IMR-90 (cell line): ENCODE measurements at regions not wholly inside any gene's neighbourhood (a gene's known extent, or its start where the extent isn't known, plus 50 kb on each side); places are given as distances from the start of the nearest gene placed in this dataset.

Experiments used
- ATAC-seq: fragments of 200-7000 bp; cut with Tn5 transposase; 2 replicates; pipeline ENCODE4 v1.9.1; 2020; ENCODE audit warnings: low read depth, mild to moderate bottlenecking, moderate library complexity
- BruUV-seq: library from RNA; stranded (reverse); fragments of 400-500 nt; replicated peaks from 2 replicates; lab custom pipeline; 2021; lab: Mats Ljungman, UMichigan
- CTCF ChIA-PET: fragments of 300-600 bp; formaldehyde crosslinking; extraction: SDS; loops from one replicate; lab custom pipeline; 2021; ENCODE audit warnings: antibody characterized with exemption; lab: Yijun Ruan, JAX
- POLR2A ChIA-PET: fragments of 300-600 bp; sonication (Branson Sonifier 250); formaldehyde crosslinking; loops from one replicate; lab custom pipeline; 2022; ENCODE audit warnings: antibody characterized with exemption; ENCODE audit not compliant: unreplicated experiment; lab: Charles Lee
- DNase-seq: peaks from one replicate; pipeline ENCODE4 v3.0.0; 2013
- H2AFZ ChIP-seq: replicated peaks from 2 replicates; pipeline ENCODE3; 2013; ENCODE audit warnings: low read length, mild to moderate bottlenecking; ENCODE audit not compliant: poor library complexity
- H2AK5ac ChIP-seq: 2 replicates; pipeline ENCODE4 v1.6.1; 2013; ENCODE audit warnings: low read depth, low read length, inconsistent platforms
- H2AK9ac ChIP-seq: replicated peaks from 2 replicates; pipeline ENCODE3; 2013; ENCODE audit warnings: mild to moderate bottlenecking, low read depth, low read length, moderate library complexity; ENCODE audit not compliant: poor library complexity
- H2BK120ac ChIP-seq: 2 replicates; pipeline ENCODE4 v1.6.1; 2013; ENCODE audit warnings: low read depth, low read length, inconsistent platforms
- H2BK15ac ChIP-seq: 3 replicates; pipeline ENCODE4 v1.6.1; 2013; ENCODE audit warnings: low read depth, low read length, inconsistent platforms
- H2BK20ac ChIP-seq: 2 replicates; pipeline ENCODE4 v1.6.1; 2013; ENCODE audit warnings: low read depth, mild to moderate bottlenecking, inconsistent platforms, low read length, moderate library complexity
- H2BK5ac ChIP-seq: 2 replicates; pipeline ENCODE4 v1.6.1; 2013; ENCODE audit warnings: mild to moderate bottlenecking, low read depth, low read length, inconsistent platforms; ENCODE audit not compliant: poor library complexity, severe bottlenecking
- H3K14ac ChIP-seq: replicated peaks from 2 replicates; pipeline ENCODE4 v1.6.1; 2013; ENCODE audit warnings: low read depth, low read length, inconsistent platforms
- H3K18ac ChIP-seq: 2 replicates; pipeline ENCODE4 v1.6.1; 2013; ENCODE audit warnings: low read depth, low read length, control low read depth
- H3K23ac ChIP-seq: 2 replicates; pipeline ENCODE4 v1.6.1; 2013; ENCODE audit warnings: low read depth, low read length, inconsistent platforms
- H3K27ac ChIP-seq: 2 replicates; pipeline ENCODE4 v1.5.1; 2013; ENCODE audit warnings: mild to moderate bottlenecking, control low read depth, low read length; ENCODE audit not compliant: insufficient read depth
- H3K27me3 ChIP-seq: 2 replicates; pipeline ENCODE4 v1.6.1; 2013; ENCODE audit warnings: low read length; ENCODE audit not compliant: control insufficient read depth, insufficient read depth
- H3K36me3 ChIP-seq: 2 replicates; pipeline ENCODE4 v1.6.1; 2013; ENCODE audit warnings: low read length, mixed read lengths; ENCODE audit not compliant: control insufficient read depth, insufficient read depth
- H3K4ac ChIP-seq: 2 replicates; pipeline ENCODE4 v1.6.1; 2013; ENCODE audit warnings: low read depth, low read length, inconsistent platforms
- H3K4me1 ChIP-seq: 2 replicates; pipeline ENCODE4 v1.6.1; 2013; ENCODE audit warnings: low read length, mixed read lengths; ENCODE audit not compliant: control insufficient read depth, insufficient read depth
- H3K4me2 ChIP-seq: 2 replicates; pipeline ENCODE4 v1.6.1; 2013; ENCODE audit warnings: low read depth, mild to moderate bottlenecking, control low read depth, low read length, moderate library complexity
- H3K4me3 ChIP-seq: 2 replicates; pipeline ENCODE4 v1.5.1; 2013; ENCODE audit warnings: low read depth, mild to moderate bottlenecking, control low read depth, low read length, moderate library complexity; ENCODE audit not compliant: insufficient read depth
- H3K56ac ChIP-seq: 2 replicates; pipeline ENCODE4 v1.6.1; 2013; ENCODE audit warnings: low read length, inconsistent platforms; ENCODE audit not compliant: insufficient read depth; ENCODE audit errors: extremely low read depth
- H3K79me1 ChIP-seq, 2 experiments: 2 replicates each; pipeline ENCODE4 v1.6.1; 2013; ENCODE audit warnings: low read length in 2 of 2, inconsistent platforms in 1 of 2, low read depth in 1 of 2
- H3K9ac ChIP-seq: 2 replicates; pipeline ENCODE4 v1.6.1; 2013; ENCODE audit warnings: low read depth, low read length, control low read depth
- H3K9me1 ChIP-seq: 2 replicates; pipeline ENCODE4 v1.6.1; 2013; ENCODE audit warnings: low read length, inconsistent platforms; ENCODE audit not compliant: insufficient read depth
- H3K9me3 ChIP-seq: 2 replicates; pipeline ENCODE4 v1.6.1; 2013; ENCODE audit warnings: low read length; ENCODE audit not compliant: control insufficient read depth, insufficient read depth
- H4K20me1 ChIP-seq: 2 replicates; pipeline ENCODE4 v1.6.1; 2013; ENCODE audit warnings: low read length, inconsistent platforms; ENCODE audit not compliant: insufficient read depth
- H4K5ac ChIP-seq: 2 replicates; pipeline ENCODE4 v1.6.1; 2013; ENCODE audit warnings: mild to moderate bottlenecking, low read depth, low read length, control low read depth
- H4K8ac ChIP-seq, 2 experiments: 2 replicates each; pipeline ENCODE4 v1.6.1; 2013; ENCODE audit warnings: low read depth in 2 of 2, low read length in 2 of 2, control low read depth in 1 of 2, inconsistent platforms in 1 of 2
- H4K91ac ChIP-seq: 2 replicates; pipeline ENCODE4 v1.6.1; 2013; ENCODE audit warnings: low read depth, low read length, inconsistent platforms; ENCODE audit not compliant: insufficient read depth
- CHD1 ChIP-seq: IDR thresholded peaks from 2 replicates; pipeline ENCODE4 v1.6.1; 2012; ENCODE audit warnings: low read depth, low read length, improper control_type of control experiment
- FOS ChIP-seq: fragments of 150-350 bp; IDR thresholded peaks from 2 replicates; pipeline ENCODE4 v1.6.1; 2016; ENCODE audit warnings: low read depth, low read length
- MAFK ChIP-seq: IDR thresholded peaks from 2 replicates; pipeline ENCODE4 v1.6.1; 2012; ENCODE audit warnings: low read depth, low read length, improper control_type of control experiment
- MAZ ChIP-seq: IDR thresholded peaks from 2 replicates; pipeline ENCODE4 v1.6.1; 2012; ENCODE audit warnings: low read depth, mild to moderate bottlenecking, low read length, improper control_type of control experiment, moderate library complexity, borderline replicate concordance
- RCOR1 ChIP-seq: IDR thresholded peaks from 2 replicates; pipeline ENCODE4 v1.6.1; 2012; ENCODE audit warnings: mild to moderate bottlenecking, low read length, improper control_type of control experiment; ENCODE audit not compliant: insufficient replicate concordance
- RFX5 ChIP-seq: IDR thresholded peaks from 2 replicates; pipeline ENCODE4 v1.8.0; 2012; ENCODE audit warnings: low read depth, mild to moderate bottlenecking, low read length, moderate library complexity
- SMC3 ChIP-seq: fragments of 150-350 bp; IDR thresholded peaks from 2 replicates; pipeline ENCODE4 v1.6.1; 2016; ENCODE audit warnings: low read depth, mild to moderate bottlenecking, antibody characterized with exemption, low read length, moderate library complexity
- WGBS, 2 experiments: methylation state at CpG; one replicate each; pipeline versions ENCODE4 v1.1.5 to v1.1.7; 2013; ENCODE audit warnings: missing lambda C conversion rate in 2 of 2; ENCODE audit not compliant: insufficient read length in 1 of 2; ENCODE audit errors: extremely low coverage in 2 of 2; 5-methylcytosine and 5-hydroxymethylcytosine counted together
- dilution Hi-C: fragments of 300-500 bp; cut with HindIII; formaldehyde crosslinking; loops from one replicate; pipeline ENCODE4 v1.14.3; 2018; ENCODE audit warnings: low sequenced_read_pairs; ENCODE audit not compliant: unreplicated experiment
- in situ Hi-C: fragments of 300-500 bp; cut with MboI; formaldehyde crosslinking; loops from 3 replicates; pipeline ENCODE4 v1.14.3; 2019; ENCODE audit warnings: low sequenced_read_pairs, inconsistent platforms, mixed read lengths
- intact Hi-C: fragments of 100-400 bp; cut with micrococcal nuclease; formaldehyde crosslinking; loops from 2 replicates; pipeline ENCODE4 v1.10.0; 2022

DNA sequence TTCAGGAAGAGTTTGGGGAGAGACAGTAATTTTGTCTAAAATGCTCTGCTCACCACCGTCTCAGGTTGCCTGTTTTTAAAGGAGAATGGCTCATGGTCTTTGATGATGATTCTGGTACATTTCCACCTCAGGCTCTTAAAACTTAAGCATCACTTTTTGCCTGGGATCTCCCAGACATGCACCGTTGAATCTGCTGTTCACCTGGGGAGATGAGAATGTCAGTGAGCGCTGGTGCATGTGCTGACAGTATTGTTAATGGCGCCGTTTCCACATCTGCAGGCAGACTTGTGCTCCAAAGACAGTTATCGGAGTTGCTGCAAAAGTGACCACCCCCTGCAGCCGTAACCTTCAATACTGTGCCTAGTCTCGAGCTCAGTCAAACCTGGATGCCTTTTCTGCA lies 219.0 kb upstream of the TPM1 start:
- Histone ChIP-seq H2AFZ (no peak overlapping the region), H3K36me3 (peaks cover 3% of the 10 kb centered on the region; the same call in 1 of the 2 replicates), H3K9ac (no peak overlapping the region), H3K4me1 (peaks cover 13% of the 10 kb centered on the region), H2BK120ac (peak overlapping the region; percentile 48), H4K8ac (no peak overlapping the region), H3K4ac (peak overlapping the region; percentile 73), H3K9me1 (peaks cover 18% of the 10 kb centered on the region), H3K14ac (peak overlapping the region; percentile 56), H3K56ac (no peak overlapping the region), H3K27ac (no peak overlapping the region), H3K4me2 (peak overlapping the region; percentile 5; the same call in 1 of the 2 replicates), H3K27me3 (no peaks in the 10 kb centered on the region), H4K20me1 (no peaks in the 10 kb centered on the region), H3K18ac (no peak overlapping the region), H3K9me3 (no peaks in the 10 kb centered on the region), H4K5ac (no peak overlapping the region), H3K4me3 (no peak overlapping the region), H3K23ac (0 out of 2 replicates have a peak overlapping the region, but pooled peaks have one; percentile 17), H4K91ac (no peak overlapping the region), H2AK9ac (no peak overlapping the region), H3K79me1 (peaks cover 0 to 11% of the 10 kb centered on the region in 2 experiments; a peak in 2 of 4 replicates), H2BK15ac (0 out of 3 replicates have a peak overlapping the region, but pooled peaks have one; percentile 1), H2BK5ac (peak overlapping the region; percentile 24), H2AK5ac (peak overlapping the region; percentile 67), H2BK20ac (peak overlapping the region; percentile 44; the same call in 1 of the 2 replicates)
- no CpG with 5 or more reads among the region's 8 CpGs for WGBS, 2 experiments
- dilution Hi-C loops (no loop called here), in situ Hi-C loops (no loop called here), intact Hi-C loops (loop anchor here (5.0 kb wide), 1 partner anchor 59 kb away; no protein-coding TSS in a partner anchor)
- DNase-seq (no peak), ATAC-seq (no peak)
- BruUV-seq = no TSS peak
- TF ChIP-seq RCOR1 (no peak), FOS (no peak), CHD1 (no peak), MAZ (no peak), MAFK (no peak), SMC3 (no peak), RFX5 (no peak)
- ChIA-PET POLR2A (no interaction called here), CTCF (no interaction called here)
